Naive B cell (primary cell): ENCODE measurements at regions not wholly inside any gene's neighbourhood (a gene's known extent, or its start where the extent isn't known, plus 50 kb on each side); places are given as distances from the start of the nearest gene placed in this dataset.

Experiments used
- ATAC-seq, 2 donors: fragments of 150-1000 bp; cut with Tn5 transposase; 2 replicates each; pipeline ENCODE4 v1.10.0; 2021; ENCODE audit warnings: low read depth in 2 of 2, mild to moderate bottlenecking in 2 of 2, moderate library complexity in 2 of 2
- DNase-seq: peaks from one replicate; pipeline ENCODE4 v3.0.0; 2022
- H3K27ac Mint-ChIP-seq, 6 donors: one replicate each; pipeline ENCODE4 v1.8.0; 2020 to 2022; ENCODE audit warnings: mild to moderate bottlenecking in 6 of 6, mixed read lengths in 6 of 6, moderate library complexity in 5 of 6, inconsistent platforms in 2 of 6
- H3K27me3 Mint-ChIP-seq, 3 donors: one replicate each; pipeline ENCODE4 v1.8.0; 2021 to 2022; ENCODE audit warnings: mixed read lengths in 3 of 3, mild to moderate bottlenecking in 1 of 3
- H3K36me3 Mint-ChIP-seq, 2 donors: one replicate each; pipeline ENCODE4 v1.8.0; 2020 to 2022; ENCODE audit warnings: mixed read lengths in 2 of 2, inconsistent platforms in 1 of 2, mild to moderate bottlenecking in 1 of 2
- H3K4me1 Mint-ChIP-seq, 3 donors: one replicate each; pipeline ENCODE4 v1.8.0; 2020 to 2022; ENCODE audit warnings: mixed read lengths in 3 of 3, inconsistent platforms in 1 of 3, mild to moderate bottlenecking in 1 of 3, moderate library complexity in 1 of 3
- H3K4me3 Mint-ChIP-seq, 8 donors: one replicate each; pipeline ENCODE4 v1.8.0; 2020 to 2022; ENCODE audit warnings: mild to moderate bottlenecking in 8 of 8, mixed read lengths in 8 of 8, moderate library complexity in 8 of 8, inconsistent platforms in 2 of 8
- H3K9me3 Mint-ChIP-seq, 7 donors: one replicate each; pipeline ENCODE4 v1.8.0; 2020 to 2022; ENCODE audit warnings: mixed read lengths in 7 of 7, mild to moderate bottlenecking in 5 of 7, inconsistent platforms in 2 of 7, moderate library complexity in 1 of 7

DNA sequence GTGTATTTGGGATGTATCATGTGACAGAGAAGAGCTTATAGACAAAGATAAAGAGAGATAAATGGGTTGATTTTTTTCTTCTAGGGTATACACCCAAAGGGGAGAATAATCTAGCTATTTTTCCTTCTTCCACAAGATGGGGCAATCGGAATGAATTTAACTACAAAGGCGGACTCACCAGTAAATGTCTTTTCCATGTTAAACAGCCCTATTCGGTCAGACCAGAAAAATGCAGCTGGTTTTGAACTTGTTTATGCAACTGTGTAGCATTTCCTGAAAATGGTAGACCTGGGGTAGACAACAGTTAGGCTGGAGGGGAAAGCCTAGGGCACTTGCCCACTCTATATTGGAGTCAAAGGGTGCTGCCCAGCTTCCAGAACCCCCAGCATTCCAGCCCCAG lies 477.1 kb downstream of the TOX3 start:
- Mint-ChIP-seq H3K27ac (no peak overlapping the region), H3K27me3 (peaks cover 0 to 13% (median 0%) of the 10 kb centered on the region in 3 donors), H3K36me3 (no peaks in the 10 kb centered on the region), H3K4me3 (no peak overlapping the region), H3K9me3 (peaks cover 0 to 11% (median 4%) of the 10 kb centered on the region in 7 donors), H3K4me1 (no peaks in the 10 kb centered on the region)
- no peak for DNase-seq
- ATAC-seq: no peak

DNA sequence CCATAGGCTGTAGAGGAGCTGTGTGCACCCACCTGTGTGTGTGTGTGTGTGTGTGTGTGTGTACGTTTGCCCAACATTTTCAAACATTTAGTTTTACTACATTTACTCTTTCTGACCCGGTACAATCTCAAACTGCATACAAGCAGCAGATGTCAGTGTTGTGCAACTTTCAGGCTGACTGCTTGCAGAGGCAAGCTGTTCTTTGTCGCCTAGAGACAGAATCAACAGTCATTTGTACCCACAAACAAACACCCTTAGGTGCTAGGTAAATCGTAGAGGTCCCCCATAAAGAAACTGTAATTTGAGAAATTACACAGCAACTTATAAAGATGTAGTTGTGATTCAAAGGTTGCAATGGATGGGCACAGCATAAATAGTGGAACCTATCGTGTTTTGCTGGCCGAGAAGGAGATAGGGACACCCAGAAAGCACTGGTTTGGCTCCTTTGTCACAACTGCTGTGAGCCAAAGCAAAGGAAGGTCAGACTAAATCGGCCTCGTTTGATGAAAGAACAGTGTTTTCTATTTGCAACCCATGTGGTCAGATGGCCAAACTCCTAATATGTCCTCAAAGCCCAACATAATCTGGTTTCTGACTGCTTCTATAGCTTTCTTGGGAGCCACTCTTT lies 478.4 kb downstream of the TOX3 start:
- Mint-ChIP-seq H3K4me3 (no peak overlapping the region), H3K4me1 (no peaks in the 10 kb centered on the region), H3K27me3 (peaks cover 0 to 13% (median 0%) of the 10 kb centered on the region in 3 donors), H3K27ac (no peak overlapping the region), H3K36me3 (no peaks in the 10 kb centered on the region), H3K9me3 (peaks cover 0 to 12% (median 5%) of the 10 kb centered on the region in 7 donors)
- ATAC-seq: no peak
- DNase-seq: no peak

DNA sequence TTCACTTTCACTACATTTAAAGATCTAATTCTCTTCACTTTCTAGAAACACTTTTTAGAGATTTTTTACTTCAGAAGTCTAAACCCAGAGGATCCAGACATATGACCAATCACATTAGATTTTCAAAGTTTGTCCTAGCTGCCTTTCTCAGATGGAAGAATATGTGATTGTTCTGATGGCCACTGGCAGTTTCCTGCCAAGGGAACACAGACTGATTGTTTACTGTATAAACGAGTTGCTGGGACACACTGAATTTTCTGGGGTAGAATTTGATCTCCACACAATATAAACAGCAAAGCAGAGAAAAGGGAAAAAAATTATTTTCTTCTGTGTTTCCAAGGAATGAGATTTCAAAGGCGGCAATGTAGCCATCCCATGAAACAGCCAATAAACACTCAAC lies 480.0 kb downstream of the TOX3 start:
- H3K9me3 Mint-ChIP-seq: peaks cover 3 to 12% (median 7%) of the 10 kb centered on the region in 7 donors
- H3K27ac Mint-ChIP-seq: no peak overlapping the region
- H3K27me3 Mint-ChIP-seq: peaks cover 0 to 9% (median 0%) of the 10 kb centered on the region in 3 donors
- DNase-seq (no peak), ATAC-seq (no peak)
- no peaks in the 10 kb centered on the region for H3K36me3 Mint-ChIP-seq
- no peak overlapping the region for H3K4me3 Mint-ChIP-seq
- no peaks in the 10 kb centered on the region for H3K4me1 Mint-ChIP-seq

DNA sequence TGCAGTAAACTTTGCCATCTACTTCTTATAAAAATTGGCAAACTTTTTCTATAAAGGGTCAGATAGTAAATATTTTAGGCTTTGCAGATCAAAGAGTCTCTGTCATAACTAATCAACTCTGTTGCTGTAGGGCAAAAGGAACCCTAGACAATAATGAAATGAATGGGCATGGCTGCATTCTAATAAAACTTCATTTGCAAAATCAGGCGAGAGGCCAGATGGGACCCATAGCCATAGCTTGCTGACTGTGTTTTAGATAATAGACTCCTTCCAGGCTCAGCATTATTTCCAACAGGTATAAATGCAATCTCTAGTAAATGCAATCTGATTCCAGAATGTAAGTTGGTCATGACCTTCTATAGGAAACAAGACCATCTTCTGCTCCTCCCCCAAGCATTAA lies 490.7 kb downstream of the TOX3 start:
- H3K4me1 Mint-ChIP-seq: no peaks in the 10 kb centered on the region

DNA sequence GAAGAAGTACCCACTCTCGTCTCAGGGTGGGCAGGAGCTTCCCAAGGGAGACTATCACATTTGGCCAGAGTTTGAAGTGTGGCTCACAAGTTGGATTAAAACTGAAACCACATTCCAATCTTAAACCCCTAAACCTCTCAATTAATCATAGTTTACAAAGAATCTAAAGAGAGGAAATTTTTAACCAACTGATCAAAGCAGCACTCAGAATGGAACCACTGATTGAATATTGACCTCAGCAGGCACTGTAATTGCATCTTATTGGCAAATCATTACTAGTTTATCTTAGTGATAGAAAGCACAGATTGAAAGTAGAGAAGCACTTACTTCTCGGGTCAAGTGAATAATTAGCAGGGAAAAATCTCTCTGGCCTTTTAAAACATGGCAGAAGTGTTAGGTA lies 491.6 kb downstream of the TOX3 start:
- H3K4me3 Mint-ChIP-seq: no peak overlapping the region
- H3K36me3 Mint-ChIP-seq: no peaks in the 10 kb centered on the region
- DNase-seq: no peak
- no peaks in the 10 kb centered on the region for H3K4me1 Mint-ChIP-seq
- no peak overlapping the region for H3K27ac Mint-ChIP-seq
- H3K9me3 Mint-ChIP-seq: peaks cover 0 to 2% (median 0%) of the 10 kb centered on the region in 7 donors
- peaks cover 0 to 3% (median 0%) of the 10 kb centered on the region in 3 donors for H3K27me3 Mint-ChIP-seq
- no peak for ATAC-seq

More for the DNA sequence above, 490.7 kb downstream of the TOX3 start:
- no peak for ATAC-seq
- DNase-seq: no peak
- peaks cover 0 to 2% (median 0%) of the 10 kb centered on the region in 7 donors for H3K9me3 Mint-ChIP-seq
- H3K4me3 Mint-ChIP-seq: no peak overlapping the region
- H3K27me3 Mint-ChIP-seq: peaks cover 0 to 2% (median 0%) of the 10 kb centered on the region in 3 donors
- H3K36me3 Mint-ChIP-seq: no peaks in the 10 kb centered on the region
- no peak overlapping the region for H3K27ac Mint-ChIP-seq

DNA sequence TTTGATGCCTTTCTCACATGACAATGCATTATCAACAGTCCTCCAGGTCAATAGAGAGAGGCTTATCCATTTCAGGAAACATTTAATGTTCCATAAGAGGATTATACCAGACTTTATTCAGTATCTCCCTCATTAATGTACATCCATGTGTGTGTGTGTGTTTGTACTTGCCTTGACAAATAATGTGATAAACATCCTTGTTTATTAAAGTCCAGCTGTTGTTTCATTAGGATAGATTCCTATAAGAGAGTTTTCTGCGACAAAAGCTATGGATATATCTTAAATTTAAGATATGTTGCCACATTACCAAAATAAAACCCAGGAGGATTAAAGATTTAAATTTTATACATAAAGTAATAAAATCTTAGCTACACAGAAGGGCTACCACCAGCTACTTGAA lies 492.6 kb downstream of the TOX3 start:
- no peak overlapping the region for H3K27ac Mint-ChIP-seq
- no peak overlapping the region for H3K4me3 Mint-ChIP-seq
- DNase-seq: no peak
- H3K36me3 Mint-ChIP-seq: no peaks in the 10 kb centered on the region
- H3K27me3 Mint-ChIP-seq: peaks cover 0 to 3% (median 0%) of the 10 kb centered on the region in 3 donors
- H3K9me3 Mint-ChIP-seq: peaks cover 0 to 5% (median 1%) of the 10 kb centered on the region in 7 donors
- no peaks in the 10 kb centered on the region for H3K4me1 Mint-ChIP-seq
- ATAC-seq: no peak

DNA sequence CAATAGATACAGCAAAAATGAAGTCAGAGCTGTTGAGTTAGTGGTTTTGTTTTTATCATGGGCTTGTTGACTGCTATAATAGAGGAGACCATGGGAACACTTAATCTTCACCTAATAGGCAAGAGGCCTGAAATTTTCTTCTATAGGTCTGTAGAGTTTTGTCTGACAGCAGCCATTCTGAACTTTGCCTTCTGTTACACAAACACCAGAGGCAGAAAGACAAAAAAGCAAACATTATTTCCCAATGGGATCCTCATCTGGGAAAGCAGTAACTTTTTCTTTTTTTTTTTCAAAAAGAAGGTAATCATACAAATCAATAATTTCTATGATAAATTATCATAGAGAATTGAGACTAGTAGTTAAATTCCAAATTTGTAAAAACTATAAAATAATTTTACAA lies 494.1 kb downstream of the TOX3 start:
- ATAC-seq (no peak), DNase-seq (no peak)
- Mint-ChIP-seq H3K9me3 (peaks cover 0 to 5% (median 2%) of the 10 kb centered on the region in 7 donors), H3K36me3 (no peaks in the 10 kb centered on the region), H3K27me3 (peaks cover 0 to 3% (median 0%) of the 10 kb centered on the region in 3 donors), H3K27ac (no peak overlapping the region), H3K4me3 (no peak overlapping the region), H3K4me1 (no peaks in the 10 kb centered on the region)

DNA sequence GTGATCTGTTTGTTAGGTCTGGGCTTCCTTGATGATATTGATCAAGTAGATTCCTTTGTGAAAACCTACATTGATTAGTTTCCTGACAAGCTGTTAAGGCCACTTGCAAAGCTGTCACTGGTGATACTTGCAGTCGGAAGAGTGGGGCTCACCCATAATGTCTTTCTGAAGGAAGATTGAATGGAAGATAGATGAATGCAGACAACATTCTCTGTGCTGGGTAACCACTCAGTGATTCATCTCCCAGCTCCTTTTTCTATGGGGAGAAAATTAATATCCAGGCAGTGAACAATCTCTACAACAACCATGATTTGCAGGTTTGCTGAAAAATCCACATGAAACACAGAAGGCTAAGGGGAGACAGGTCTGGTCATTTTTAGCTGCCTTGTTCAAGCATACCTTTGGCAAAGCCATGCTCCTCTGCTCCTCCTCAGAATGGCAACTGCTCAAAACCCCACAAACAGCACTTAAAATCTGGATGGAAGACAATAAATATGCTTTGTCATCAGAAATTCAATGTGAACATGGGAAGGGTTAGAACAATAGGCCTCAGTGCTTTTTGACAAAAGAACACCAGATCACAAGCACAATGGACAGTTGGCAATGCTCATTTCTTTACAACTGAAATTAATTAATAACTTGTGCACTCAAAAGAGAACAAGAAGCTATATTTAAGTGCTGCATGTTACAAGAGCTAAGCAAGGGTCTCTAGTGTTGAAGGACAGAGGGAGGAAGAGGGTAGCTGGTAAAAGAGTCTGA lies 495.4 kb downstream of the TOX3 start:
- no peaks in the 10 kb centered on the region for H3K36me3 Mint-ChIP-seq
- DNase-seq (no peak), ATAC-seq (no peak)
- no peak overlapping the region for H3K27ac Mint-ChIP-seq
- peaks cover 0 to 3% (median 0%) of the 10 kb centered on the region in 3 donors for H3K27me3 Mint-ChIP-seq
- no peak overlapping the region for H3K4me3 Mint-ChIP-seq
- H3K4me1 Mint-ChIP-seq: no peaks in the 10 kb centered on the region
- peaks cover under 1 to 10% (median 5%) of the 10 kb centered on the region in 7 donors for H3K9me3 Mint-ChIP-seq

DNA sequence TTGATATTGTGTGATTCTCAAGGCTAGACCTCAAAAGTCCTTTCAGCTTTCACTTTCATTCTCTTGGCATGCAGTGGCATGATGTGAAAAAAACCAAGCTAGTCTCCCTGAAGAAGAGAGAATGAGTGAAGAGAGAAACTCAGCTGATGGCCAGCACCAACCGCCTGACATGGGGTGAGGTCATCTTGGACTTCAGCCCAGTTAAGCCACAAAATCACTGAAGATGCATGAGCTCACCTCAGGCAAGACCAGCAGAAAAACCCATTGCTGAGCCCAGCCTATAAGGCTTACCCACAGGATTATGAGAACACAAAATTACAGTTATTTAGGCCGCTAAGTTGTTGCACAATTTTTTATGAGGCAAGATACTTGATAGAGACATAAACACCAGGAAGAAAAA lies 496.5 kb downstream of the TOX3 start:
- Mint-ChIP-seq H3K4me1 (no peaks in the 10 kb centered on the region), H3K36me3 (no peaks in the 10 kb centered on the region), H3K9me3 (peaks cover 4 to 22% (median 9%) of the 10 kb centered on the region in 7 donors), H3K27ac (no peak overlapping the region), H3K4me3 (no peak overlapping the region), H3K27me3 (peaks cover 0 to 3% (median 0%) of the 10 kb centered on the region in 3 donors)
- DNase-seq (no peak), ATAC-seq (no peak)

DNA sequence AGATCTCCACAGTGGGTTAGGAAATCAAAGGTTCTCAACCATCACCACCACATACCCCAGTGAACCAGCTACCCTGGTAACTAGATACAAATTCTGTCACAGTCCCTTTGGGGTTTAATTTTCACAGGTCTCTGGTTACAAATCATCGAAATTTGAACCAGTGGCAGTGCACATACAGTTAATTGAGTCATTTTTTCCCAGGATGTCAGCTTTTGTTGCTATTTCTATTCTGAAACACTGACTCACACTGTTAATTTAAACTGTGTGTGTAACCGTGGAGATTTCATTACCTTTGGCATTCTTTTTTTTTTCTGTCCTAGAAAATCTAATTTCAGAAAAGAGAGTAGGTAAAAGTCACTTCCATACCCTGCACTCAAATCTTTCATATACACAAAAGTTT lies 511.5 kb downstream of the TOX3 start:
- ATAC-seq (no peak), DNase-seq (no peak)
- H3K4me3 Mint-ChIP-seq: no peak overlapping the region
- H3K27ac Mint-ChIP-seq: no peak overlapping the region
- no peaks in the 10 kb centered on the region for H3K36me3 Mint-ChIP-seq
- H3K4me1 Mint-ChIP-seq: no peaks in the 10 kb centered on the region
- no peaks in the 10 kb centered on the region for H3K27me3 Mint-ChIP-seq
- peaks cover 0 to 18% (median 6%) of the 10 kb centered on the region in 7 donors for H3K9me3 Mint-ChIP-seq

DNA sequence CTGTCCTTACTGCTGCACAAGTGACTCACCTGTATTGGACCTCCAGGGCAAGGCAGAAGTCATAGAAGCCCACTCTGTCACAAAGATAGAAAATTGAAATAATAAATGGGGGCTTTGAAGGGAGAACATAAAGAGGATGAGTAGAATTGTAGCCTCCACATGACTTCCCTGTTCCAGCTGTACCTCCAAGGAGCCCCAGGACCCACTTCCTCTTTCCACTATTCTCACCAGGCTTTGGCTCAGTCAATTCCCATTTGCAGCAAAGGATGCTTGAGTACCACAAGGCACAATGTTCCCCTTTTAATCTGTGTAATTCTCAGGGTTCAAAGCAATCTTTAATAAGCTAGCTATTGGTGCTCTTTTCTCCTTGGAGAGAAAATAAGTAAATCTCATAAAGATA lies 512.1 kb downstream of the TOX3 start:
- DNase-seq (no peak), ATAC-seq (no peak)
- no peak overlapping the region for H3K27ac Mint-ChIP-seq
- peaks cover 0 to 14% (median 6%) of the 10 kb centered on the region in 7 donors for H3K9me3 Mint-ChIP-seq
- no peaks in the 10 kb centered on the region for H3K4me1 Mint-ChIP-seq
- no peaks in the 10 kb centered on the region for H3K36me3 Mint-ChIP-seq
- H3K27me3 Mint-ChIP-seq: no peaks in the 10 kb centered on the region
- no peak overlapping the region for H3K4me3 Mint-ChIP-seq

DNA sequence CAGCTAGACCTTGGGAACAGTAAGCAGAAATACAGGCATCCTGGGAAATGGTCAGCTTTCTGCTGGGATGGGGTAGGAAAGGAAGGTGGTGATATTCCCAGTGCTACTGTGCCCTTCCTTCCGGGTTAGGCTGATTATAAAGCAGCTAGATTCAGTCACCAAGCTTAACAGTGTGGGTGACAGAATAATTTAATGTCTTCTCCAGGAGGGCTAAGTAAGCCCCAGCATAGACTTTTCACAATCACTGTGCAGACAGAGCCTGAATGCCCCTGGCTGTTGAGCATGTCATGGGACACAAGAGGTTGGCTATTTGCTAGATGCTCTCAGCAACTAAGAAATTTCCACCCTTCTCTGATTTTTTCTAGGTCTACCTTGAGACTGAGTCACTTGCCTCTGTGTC lies 513.0 kb downstream of the TOX3 start:
- H3K4me3 Mint-ChIP-seq: no peak overlapping the region
- DNase-seq: no peak

DNA sequence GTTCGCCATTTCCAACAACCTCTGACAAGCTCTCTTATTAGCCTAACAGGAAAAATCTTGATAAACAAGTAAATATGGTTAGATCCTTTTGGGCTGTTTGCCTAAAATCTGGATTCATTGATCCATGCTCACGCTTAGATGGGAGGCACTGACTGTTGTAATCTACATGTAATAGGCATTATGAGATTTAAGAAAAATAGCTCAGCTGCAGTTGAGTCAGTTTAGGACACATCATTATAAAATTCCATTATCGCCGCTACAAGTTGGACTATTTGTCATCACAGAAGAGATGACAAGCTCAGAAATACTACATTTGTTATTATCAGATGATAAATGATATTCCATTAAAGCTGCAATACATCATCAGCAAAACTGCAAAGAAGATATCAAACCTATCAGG lies 524.0 kb downstream of the TOX3 start:
- Mint-ChIP-seq H3K27me3 (no peaks in the 10 kb centered on the region), H3K9me3 (peaks cover 0 to 9% (median 4%) of the 10 kb centered on the region in 7 donors), H3K27ac (no peak overlapping the region), H3K4me3 (no peak overlapping the region), H3K4me1 (no peaks in the 10 kb centered on the region), H3K36me3 (no peaks in the 10 kb centered on the region)
- ATAC-seq (no peak), DNase-seq (no peak)

More for the DNA sequence above, 513.0 kb downstream of the TOX3 start:
- ATAC-seq: no peak
- no peaks in the 10 kb centered on the region for H3K4me1 Mint-ChIP-seq
- H3K27me3 Mint-ChIP-seq: no peaks in the 10 kb centered on the region
- H3K9me3 Mint-ChIP-seq: peaks cover 0 to 12% (median 4%) of the 10 kb centered on the region in 7 donors
- no peak overlapping the region for H3K27ac Mint-ChIP-seq
- no peaks in the 10 kb centered on the region for H3K36me3 Mint-ChIP-seq

DNA sequence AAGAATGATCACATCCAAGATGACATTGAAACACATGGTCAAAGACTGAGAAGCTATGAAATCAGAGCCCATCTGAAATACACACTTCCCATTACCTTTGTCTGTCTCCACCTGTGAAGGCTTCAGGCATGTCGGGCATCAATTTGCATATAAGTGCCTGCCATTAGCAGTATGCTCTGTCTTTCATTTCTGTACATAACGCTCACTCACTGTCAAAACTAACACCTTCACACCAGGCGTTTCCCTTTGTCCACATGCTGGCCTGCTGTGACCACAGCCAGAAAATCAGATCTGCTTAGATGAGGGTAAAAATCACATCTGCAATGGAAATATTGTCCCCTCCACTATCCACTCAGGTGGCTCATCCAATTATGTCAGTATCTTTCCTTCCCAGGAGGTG lies 524.8 kb downstream of the TOX3 start:
- no peak for DNase-seq
- Mint-ChIP-seq H3K4me3 (no peak overlapping the region), H3K4me1 (no peaks in the 10 kb centered on the region), H3K27me3 (no peaks in the 10 kb centered on the region), H3K27ac (no peak overlapping the region), H3K36me3 (no peaks in the 10 kb centered on the region), H3K9me3 (peaks cover 4 to 13% (median 9%) of the 10 kb centered on the region in 7 donors)
- no peak for ATAC-seq
